HG03095 (cell line): ENCODE measurements at regions not wholly inside any gene's neighbourhood (a gene's known extent, or its start where the extent isn't known, plus 50 kb on each side); places are given as distances from the start of the nearest gene placed in this dataset.

Experiments used
- ATAC-seq: cut with Tn5 transposase; IDR thresholded peaks from one replicate; pipeline ENCODE4 v1.9.1; 2021; ENCODE audit warnings: moderate library complexity; ENCODE audit not compliant: unreplicated experiment

DNA sequence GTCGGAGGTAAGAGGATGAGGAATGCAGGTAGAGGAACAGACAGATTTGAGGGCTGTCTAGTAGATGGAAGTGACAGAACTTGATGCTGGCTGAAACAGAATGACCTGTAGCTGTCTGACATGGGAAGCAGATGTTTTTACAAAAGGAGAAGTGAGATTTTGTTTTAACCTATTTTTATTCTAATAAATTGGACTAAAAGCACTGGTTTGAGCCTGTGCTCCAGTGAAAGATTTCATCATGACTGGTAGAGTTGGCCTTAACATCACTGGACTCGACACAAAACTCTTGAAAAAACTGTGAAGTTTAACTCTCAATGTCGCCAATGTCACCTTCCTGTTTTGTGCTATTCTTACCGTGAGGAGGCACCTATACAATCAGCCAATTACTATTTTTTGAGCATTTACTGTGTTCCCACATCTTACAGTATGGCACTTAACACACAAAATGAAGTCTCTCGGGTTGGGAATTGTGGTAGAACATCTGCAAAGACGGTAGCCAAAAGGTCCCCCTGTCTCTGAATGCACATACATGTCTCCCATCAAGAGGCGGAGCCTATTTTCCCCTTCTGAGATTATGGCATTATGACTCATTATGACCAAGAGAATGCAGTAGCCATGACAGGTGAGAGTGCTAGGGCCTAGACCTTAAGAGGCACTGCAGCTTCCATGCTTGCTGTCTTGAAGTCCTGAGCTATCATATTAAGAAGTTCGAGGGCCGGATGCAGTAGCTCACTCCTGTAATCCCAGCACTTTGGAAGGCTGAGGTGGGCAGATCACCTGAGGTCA lies 93.2 kb downstream of the FOXF2 start:
- ATAC-seq: peak; percentile 77

GRCh38 chr6:1485678-1486077 lies 96.3 kb downstream of the FOXF2 start:
- ATAC-seq: no peak

- no peak for ATAC-seq
Observed at GRCh38 chr6:1486387-1486786, 97.0 kb downstream of the FOXF2 start.

DNA sequence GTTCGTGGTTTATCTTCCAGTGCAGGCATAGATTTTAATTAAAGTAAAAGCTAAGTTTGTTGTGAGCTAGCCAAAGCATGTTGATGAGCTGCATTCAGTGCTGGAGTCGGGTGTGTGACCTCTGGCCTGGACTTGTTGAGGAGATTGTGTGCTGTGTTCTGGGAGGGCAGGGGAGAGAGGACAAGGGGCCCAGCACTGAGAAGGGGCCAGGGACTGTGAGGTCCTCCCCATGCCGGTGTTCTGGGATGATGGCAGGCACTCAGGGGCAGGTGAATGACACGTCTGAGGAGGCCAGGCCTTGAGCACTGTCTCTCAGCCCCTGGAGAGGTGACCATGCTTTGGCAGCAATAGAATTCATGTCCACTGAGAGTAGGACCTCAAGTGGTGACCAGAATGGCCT lies 97.9 kb downstream of the FOXF2 start:
- no peak for ATAC-seq

DNA sequence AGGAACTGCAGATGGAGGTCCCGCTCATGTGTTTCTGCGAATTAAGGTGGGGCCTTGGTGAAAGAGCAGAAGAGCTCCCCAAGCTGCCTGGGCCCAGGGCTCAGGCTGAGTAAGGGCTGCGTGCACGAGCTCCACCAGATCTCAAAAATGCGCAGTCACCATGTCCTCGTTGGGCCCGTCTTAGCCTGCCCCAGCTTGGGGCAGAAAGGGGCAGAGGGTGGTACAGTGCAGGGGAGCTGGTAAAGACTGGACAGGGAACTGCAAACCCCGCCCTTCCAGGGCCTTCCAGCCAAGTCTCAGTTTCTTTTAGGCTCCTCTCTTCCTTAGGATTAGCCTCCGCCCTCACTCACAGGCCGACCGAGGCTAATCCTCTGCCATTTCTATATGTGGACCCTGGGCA lies 101.6 kb downstream of the FOXF2 start:
- no peak for ATAC-seq

- ATAC-seq: no peak
Observed at GRCh38 chr6:1491591-1492319, 102.4 kb downstream of the FOXF2 start.

GRCh38 chr6:1494671-1495070 lies 105.3 kb downstream of the FOXF2 start:
- no peak for ATAC-seq

GRCh38 chr6:1495344-1495743 lies 106.0 kb downstream of the FOXF2 start:
- no peak for ATAC-seq

DNA sequence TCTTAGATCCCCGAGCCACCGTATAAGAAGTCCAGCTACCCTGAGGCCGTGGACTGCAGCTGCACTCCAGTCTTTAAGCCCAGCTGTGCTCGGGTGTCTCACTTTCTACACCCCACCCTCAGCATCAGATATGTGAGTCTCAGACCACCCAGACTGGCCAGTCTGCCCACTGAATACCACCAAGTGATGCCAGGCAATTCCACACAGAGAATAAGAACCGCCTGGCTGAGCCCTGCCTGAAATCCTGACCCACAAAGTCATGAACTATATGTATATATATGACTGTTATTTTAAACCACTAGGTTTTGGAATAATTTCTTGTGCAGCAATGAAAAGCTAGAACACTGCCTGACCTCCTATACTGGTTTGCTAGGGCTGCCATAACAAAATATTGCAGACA lies 106.7 kb downstream of the FOXF2 start:
- no peak for ATAC-seq

- no peak for ATAC-seq
Observed at GRCh38 chr6:1496836-1497760, 107.7 kb downstream of the FOXF2 start.

DNA sequence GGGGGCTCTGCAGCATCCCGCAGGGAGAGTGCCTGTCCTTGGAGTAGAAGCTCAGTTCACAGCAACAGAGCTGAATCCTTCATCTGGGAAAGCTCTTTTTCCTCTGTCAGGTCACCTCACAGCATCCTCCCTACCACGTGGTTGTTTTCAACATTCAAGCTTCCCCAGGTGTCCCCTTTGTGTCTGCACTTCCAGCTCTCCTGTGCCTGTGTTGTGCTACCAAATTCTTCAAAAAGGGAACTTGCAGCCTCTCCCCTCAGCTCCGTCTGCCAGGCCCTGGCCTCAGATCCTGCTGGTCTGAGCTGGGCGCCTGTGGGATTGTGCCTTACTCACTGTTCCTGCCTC lies 108.4 kb downstream of the FOXF2 start:
- no peak for ATAC-seq

DNA sequence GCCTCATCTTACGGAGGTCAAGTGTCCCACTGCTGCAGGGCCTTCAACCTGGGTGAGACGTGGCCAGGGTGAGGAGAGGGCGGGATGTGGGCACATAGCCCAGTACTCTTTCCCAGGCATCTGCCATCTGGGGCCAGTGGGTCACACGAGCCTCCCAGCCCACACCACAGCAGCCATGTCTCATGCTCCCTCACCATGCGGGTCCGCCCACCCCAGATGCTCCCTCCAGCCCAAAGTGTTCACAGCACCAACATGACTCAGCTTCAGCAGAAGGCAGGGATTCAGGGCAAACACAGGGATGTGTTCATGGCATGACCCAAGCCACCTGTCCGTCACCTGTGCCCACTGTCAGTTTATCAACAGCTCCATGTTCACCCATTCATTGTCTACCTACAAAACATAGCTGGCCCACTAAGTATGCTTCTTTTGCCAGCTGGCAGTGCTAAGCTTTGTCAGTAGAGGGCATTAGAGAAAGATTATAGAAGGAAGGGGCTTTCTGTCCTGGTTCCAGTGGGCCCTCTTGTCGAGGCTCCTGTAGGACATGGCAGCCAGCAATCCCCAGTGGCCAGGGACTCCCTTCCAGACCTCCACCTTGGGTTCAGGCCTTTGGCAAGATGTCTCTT lies 109.2 kb downstream of the FOXF2 start:
- ATAC-seq: no peak

- ATAC-seq: no peak
Observed at GRCh38 chr6:1499777-1500176, 109.9 kb upstream of the FOXC1 start.

- no peak for ATAC-seq
Observed at GRCh38 chr6:1500913-1501312, 108.8 kb upstream of the FOXC1 start.

DNA sequence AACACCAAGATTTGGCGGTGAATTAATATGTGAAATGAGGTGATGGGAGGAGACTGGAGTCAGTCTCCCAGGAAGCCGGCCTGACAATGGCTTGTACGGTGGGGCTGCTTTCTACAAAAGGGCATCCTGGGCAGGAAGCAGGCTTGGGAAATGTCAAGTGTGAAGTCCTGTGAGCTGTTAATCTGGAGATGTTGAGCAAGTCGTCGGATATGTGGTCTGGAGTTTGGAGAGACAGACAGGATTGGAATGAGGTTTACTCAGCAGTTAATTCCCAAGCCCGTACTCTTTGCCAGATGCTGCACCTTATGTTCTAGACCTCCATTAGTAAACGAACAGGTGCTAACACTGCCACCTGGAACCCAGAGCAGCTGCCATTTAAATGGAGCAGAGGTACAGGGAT lies 107.7 kb upstream of the FOXC1 start:
- ATAC-seq: no peak

DNA sequence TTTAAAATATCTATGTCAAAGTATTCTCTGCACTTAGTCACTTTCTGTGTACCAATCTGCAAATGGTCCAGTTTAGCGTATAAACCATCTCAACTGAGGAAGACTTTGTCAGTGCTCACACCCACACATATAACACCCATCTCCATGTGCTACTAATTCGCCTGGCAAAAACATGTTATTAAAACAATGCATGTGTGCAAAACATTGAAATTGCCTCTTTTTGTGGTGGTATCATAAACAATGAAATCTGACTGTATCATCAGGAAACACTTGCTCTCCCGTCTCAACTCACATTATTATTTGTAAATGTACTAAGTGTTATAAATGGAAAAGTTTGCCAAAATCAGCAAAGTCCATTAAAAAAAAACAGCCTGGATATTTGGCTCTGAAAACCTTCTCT lies 105.9 kb upstream of the FOXC1 start:
- no peak for ATAC-seq

DNA sequence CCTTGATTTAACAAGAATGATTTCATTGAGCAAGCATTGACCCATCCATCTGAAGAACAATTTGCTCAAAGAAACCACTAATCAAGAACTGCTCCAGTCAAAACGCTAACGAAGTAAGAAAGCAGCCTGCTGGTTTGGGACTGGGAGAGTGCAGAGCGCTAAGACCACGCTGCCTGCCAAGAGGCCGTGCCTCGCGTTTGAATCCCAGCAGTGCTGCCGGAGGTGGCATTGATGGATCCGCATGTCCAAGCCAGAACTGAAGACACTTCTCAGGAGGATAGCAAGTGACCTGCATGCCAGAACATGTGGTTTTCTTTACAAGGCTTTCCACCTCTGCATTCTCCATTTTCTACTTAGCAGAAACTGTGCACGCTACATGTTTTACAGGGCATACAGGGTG lies 105.2 kb upstream of the FOXC1 start:
- ATAC-seq: no peak

- no peak for ATAC-seq
Observed at GRCh38 chr6:1507251-1507650, 102.5 kb upstream of the FOXC1 start.

DNA sequence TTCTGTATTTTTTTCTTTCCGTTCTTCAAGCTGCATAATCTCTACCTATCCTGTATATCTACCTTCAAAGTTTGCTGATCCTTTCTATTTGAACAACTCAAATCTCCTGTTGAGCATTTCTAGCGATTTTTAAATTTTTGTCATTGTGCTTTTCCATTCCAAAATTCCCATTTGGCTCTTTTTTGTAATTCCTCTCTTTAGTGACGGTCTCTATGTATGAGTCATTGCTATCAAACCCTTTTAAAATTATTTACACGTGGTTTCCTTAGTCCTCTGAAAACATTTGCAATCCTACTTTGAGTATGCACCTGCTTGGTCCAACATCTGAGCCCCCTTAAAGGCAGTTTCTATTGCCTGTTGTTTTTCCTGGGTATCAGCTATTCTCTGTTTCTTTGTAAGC lies 100.5 kb upstream of the FOXC1 start:
- no peak for ATAC-seq

DNA sequence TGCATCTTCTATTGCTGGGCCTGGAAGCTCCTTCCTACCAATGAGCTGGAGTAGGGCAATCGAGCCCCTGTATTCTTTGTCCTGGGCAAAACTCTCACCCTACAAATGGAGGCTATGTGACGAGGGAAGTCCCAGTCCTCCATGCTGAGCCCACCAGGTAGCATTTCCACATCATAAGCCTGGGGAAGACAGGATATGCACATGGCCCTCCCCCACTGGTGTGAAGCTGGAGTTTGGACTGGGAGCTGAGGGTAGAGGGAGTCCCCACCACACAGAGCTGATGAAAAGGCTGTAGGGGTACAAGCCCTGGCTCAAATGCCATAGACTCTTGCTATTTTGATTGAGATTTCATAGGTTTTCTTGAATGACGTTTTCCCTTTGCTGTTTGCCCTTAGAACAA lies 99.5 kb upstream of the FOXC1 start:
- ATAC-seq: no peak

DNA sequence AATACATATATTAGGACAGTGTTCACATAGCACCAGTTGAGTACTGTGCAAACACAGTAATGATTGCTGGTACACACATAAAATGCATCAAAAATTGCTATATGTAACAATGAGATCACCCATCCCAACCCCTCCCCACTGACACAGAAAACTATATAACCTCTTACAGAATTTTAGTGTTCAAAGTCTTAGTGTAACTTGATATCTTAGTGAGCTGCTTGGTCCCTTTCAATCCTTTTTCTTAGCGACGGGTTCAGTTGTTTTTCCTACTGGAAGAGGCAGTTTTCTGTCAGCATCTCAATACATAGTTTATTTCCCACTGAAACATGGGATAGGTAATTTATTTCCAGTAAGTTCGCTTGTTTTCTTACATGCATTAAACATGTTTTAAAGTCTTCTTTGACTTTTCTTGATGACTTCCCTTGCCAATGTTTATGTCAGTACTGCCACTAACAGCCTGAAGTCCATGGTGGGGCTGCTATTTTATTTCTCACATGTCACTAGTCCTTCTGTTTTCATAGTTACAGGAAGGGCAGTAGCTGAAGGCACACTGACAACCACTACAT lies 96.4 kb upstream of the FOXC1 start:
- no peak for ATAC-seq
